ENCODE measurements at regions not wholly inside any gene's neighbourhood (a gene's known extent, or its start where the extent isn't known, plus 50 kb on each side); places are given as distances from the start of the nearest gene placed in this dataset.
"Not testable (repeated sequence)": the region's sequence is repeated elsewhere in the genome, so short reads cannot be mapped to it uniquely, and the experiment has no call there.

GRCh38 chr20:25863536-25864325 is 167.1 kb upstream of the ZNF337 start:
- DNase-seq: no peak

DNA sequence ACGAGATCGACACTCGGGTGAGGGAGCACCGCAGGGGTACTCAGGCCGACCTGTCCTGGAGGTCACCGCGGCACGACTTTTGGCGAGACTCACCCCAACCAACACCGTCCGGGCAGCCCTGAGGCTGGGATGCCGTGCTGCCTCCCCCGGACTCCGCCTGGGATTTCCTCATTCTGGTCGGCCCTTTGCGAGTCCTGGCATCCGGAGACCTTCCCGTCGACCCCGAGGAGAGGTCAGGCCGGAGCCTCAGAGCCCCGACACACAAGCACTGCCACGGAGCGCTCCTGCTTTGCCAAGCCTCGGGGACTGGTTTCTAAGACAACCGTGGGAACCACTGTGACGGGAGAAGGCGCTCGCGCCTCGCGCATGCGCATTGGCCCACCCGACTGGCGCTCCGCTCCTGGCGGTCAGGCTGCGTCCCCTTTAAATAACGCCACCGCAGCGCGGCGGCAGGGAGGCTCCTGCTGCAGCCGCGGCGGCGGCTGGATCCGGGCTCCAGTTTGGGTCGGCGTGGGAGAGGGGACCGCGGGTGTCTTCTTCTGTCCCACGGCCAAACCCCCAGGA is 166.4 kb upstream of the ZNF337 start:
- DNase-seq: peak; percentile 86

GRCh38 chr20:25860531-25861150 is 164.0 kb upstream of the ZNF337 start:
- no peak for DNase-seq

DNA sequence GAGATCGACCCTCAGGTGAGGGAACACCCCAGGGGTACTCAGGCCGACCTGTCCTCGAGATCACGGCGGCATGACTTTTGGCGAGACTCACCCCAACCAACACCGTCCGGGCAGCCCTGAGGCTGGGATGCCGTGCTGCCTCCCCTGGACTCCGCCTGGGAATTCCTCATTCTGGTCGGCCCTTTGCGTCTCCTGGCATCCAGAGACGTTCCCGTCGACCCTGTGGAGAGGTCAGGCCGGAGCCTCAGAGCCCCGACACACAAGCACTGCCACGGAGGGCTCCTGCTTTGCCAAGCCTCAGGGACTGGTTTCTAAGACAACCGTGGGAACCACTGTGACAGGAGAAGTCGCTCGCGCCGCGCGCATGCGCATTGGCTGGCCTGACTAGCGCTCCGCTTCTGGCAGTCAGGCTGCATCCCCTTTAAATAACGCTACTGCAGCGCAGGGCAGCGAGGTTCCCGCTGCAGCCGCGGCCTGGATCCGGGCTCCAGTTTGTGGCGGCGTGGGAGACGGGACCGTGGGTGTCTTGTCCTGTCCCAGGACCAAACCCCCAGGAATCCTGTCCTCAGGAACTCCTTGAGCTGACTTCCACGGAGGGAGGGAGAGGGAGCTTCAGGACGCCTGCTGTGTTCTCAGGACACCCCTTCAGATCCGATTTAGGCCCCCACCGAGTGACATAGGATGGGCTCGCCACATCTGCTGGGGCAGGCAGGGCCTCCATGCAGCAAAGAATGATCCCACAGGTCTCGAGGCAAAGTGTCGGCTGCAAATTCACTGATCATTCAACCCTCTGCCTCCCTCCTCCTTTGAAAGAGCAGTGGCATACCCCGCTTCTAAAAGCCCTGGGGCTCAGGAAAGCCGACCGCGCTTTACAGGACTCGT is 163.2 kb upstream of the ZNF337 start:
- DNase-seq: peak; percentile 69

- no peak for DNase-seq
Observed at GRCh38 chr20:25858495-25859425, 162.1 kb upstream of the ZNF337 start.

- DNase-seq: not testable (repeated sequence)
Observed at GRCh38 chr20:25857091-25857788, 160.6 kb upstream of the ZNF337 start.

GRCh38 chr20:25856256-25856884 is 159.7 kb upstream of the ZNF337 start:
- DNase-seq: no peak

DNA sequence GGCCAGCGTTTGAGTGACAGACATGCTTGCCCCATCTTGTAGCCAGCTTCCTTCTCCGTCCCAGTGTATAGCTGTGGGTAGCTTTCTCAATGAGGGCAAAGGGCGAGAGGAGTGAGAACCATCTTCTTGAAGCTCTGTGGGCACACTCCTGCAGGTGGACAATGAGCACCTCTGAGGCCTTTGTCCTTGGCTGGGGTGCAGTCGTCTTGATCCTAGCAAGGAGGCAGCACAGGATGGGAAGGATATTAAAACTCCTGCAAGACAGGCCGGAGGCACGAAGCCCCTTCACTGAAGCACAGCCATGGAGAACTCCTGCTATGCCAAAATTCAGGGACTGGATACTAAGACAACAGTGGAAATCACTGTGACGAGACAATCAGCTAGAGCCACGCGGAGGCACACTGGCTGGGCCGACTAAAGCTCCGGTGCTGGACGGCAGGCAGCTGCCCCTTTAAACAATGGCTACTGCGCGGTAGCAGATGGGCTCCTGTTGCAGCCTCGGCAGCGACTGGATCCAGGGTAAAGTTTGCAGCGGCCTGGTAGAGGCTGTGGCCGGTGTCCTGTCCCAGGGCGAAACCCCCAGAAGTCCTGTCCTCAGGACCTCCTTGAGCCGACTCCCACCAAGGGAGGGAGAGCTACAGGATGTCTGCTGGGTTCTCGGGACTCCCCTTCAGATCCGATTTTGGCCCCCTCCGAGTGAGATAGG is 159.0 kb upstream of the ZNF337 start:
- DNase-seq: not testable (repeated sequence)

DNA sequence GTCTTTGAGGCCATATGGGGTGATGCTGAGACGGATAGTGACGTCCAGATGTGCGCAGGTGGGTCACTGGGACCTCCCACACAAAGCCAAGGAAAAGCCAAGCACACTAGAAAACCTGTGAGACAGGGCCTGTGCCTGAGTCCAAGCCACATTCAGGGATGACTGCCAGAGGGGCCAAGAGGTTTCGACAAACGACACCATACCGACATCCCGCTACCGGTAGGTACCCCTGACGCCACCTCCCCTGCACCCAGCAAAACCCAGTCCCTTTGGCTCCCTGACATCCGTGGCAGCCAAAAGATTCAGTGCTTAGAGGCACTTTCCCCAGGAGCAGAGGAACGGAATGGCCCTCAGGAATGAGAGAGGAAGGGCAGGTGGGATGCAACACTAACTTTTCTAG is 158.0 kb upstream of the ZNF337 start:
- not testable (repeated sequence) for DNase-seq

DNA sequence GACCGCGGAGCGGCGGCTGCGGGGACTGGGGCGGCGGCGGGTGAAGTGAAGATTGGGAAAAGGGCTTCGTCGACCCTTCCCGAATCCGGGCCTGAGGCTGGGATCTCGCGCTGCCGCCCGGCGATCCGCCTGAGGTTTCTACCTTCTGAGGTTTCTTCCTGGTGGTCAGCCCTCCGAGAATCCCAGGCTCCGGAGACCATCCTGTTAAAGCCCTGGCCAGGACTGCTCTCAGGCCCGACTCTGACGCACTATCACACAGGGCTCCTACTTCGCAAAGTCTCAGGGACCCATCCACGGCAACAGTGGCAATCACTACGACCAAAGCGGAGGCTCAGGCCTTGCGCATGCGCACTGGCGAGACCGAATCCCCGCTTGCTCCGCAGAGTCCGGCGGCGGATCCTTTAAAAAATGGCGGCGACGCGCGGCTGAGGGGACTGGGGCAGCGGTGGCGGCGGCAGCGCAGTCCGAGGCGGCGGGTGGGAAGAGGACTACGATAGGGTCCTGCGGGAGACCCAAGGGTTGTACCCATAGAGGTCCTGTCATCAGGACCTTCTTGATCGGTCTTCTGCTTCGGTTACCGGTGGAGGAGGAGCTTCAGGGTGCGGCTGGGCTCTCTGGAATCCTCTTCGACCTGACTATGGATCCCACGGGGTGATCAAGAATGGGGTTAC is 157.2 kb upstream of the ZNF337 start:
- peak; percentile 87 for DNase-seq

DNA sequence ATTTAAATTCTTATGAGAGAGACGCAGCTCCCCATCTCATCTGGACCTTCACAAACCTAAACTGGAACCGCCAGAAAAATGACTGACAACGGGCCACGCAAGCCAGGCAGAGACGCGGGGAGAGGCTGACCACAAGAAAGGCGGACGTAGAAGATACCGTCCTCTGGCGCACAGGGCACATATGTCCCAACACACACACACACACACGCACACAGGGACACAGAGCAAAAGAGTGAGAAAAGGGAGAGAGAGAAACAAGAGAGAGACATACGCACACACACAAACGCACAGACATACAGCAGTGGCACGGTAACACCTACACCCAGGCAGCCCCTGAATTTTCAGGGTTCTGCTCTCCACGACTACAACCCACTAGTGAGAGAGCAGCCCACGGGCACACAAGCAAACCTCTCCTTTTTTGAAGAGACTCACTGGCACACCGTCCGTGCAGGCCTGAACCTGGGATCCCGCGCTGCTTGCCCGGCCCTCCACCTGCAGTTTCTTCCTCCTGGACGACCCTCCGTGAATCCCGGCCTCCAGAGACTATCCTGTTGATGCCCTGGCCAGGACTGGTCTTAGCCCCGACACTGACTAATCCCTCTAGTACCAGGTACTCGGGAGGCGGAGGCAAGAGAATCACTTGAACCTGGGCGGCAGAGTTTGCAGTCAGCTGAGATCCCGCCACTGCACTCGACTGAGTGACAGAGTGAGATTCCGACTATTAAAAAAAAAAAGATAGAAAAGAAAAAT is 156.5 kb upstream of the ZNF337 start:
- not testable (repeated sequence) for DNase-seq

DNA sequence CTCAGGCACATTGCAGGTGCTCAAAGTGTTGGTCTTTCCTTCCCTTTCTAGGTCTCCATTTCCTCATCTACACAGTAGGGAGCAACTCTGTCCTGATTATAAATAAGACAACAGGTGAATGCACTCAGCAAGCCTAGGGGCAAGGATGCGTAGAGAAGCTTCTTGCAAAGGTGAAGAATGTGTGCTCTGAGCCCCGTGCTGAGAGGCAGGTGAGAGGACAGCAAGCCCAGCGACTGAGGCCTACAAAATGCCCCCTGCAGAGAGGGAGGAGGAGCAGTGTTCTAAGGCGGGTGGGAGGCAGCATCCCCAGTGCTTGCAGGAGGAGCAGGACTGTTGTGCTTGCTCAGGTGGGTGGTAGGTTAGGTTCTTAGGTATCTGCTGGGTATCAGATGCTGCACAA is 153.5 kb upstream of the ZNF337 start:
- DNase-seq: not testable (repeated sequence)

DNA sequence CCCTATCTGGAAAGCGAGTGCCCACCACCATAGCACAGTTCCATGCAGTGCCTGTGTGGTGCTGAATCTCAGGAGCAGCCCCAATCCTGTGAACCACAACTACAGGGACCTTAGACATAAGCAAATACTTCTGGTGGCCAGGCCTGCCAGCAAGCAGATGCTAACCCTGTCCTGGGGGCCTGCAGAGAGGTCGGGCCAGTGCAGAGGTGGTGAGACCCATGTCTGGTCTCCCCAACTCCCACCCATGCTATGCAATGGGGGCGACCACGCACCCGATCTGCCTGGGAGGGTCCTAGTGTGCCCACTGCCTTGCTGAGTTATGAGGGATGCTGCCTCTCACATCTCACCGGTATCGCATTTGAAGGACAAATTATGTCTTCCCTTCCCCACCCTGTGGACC is 151.6 kb upstream of the ZNF337 start:
- no peak for DNase-seq

DNA sequence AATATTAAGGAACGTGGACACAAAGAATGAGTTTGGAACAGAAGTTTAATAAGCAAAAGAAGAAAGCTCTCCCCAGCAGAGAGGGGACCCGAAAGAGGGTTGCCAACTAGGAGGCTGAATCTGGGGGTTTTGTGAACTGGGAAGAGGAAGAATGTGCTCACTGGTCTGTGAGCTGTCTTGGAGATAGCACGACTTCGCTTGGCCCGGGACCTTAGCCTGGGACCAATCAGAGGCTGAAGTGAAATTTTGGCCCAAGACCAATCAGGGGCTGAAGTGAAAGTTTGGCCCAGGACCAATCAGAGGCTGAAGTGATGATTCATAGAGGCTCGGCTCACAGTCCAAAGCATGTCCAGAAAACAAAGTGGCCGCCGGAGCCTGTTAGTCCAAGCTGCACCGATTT is 148.0 kb upstream of the ZNF337 start:
- DNase-seq: not testable (repeated sequence)

DNA sequence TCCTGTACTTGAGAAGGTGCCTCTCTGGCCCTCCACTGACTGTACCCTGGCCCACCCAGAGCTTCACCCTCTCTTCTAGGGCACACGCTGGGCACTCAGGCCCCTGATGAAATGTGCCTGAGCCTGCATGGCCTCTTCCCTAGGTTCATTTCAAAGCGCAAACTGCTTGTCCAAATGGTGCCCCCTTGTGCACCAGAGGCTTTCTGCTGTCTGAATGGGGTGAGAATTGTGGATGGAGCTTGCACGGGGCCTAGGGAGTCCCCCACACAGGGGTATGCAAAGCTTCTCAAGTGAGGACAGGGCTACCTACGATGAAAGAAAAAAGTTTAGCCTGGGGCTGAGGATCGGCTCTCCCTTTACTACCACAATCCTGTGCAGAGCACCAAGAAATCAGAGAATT is 116.9 kb upstream of the ZNF337 start:
- not testable (repeated sequence) for DNase-seq

GRCh38 chr20:25798174-25798993 is 101.7 kb upstream of the ZNF337 start:
- DNase-seq: not testable (repeated sequence)

DNA sequence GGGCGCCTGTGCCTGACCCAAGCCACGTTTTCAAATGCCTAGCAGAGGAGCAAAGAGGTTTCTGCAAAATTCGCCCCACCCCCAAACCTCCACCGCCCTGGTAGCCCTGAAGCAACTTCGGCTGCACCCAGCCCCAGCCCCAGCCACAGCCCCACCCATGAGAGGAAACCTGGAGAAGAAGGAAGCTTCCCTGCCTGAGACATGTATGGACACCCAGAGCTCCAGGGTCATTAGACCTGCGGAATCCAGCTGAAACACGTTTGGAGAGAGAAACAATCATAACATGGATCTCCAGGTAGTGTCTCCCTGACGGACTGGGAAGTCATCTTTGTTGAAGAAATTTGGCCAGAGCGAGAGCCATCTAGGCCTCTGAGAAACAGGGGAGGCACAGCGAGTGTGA is 100.4 kb upstream of the ZNF337 start:
- not testable (repeated sequence) for DNase-seq

- DNase-seq: not testable (repeated sequence)
Observed at GRCh38 chr20:25777241-25777640, 80.6 kb upstream of the ZNF337 start.
